CD14-positive monocyte (primary cell): ENCODE measurements at regions not wholly inside any gene's neighbourhood (a gene's known extent, or its start where the extent isn't known, plus 50 kb on each side); places are given as distances from the start of the nearest gene placed in this dataset.

Experiments used
- DNase-seq, 3 donors: peaks; one replicate each; pipeline ENCODE4 v3.0.0-alpha.2; 2011 to 2022
- H2AFZ ChIP-seq: 2 replicates; pipeline ENCODE4 v1.6.0; 2012; ENCODE audit warnings: mild to moderate bottlenecking, low read depth, low read length, inconsistent platforms; ENCODE audit not compliant: insufficient read depth, poor library complexity, severe bottlenecking
- H3K27ac ChIP-seq, 2 donors: 1 replicate in 1 of 2; 2 replicates in 1 of 2; pipeline ENCODE4 v1.5.1; 2012 to 2013; ENCODE audit warnings: low read length in 2 of 2, control low read depth in 1 of 2, inconsistent platforms in 1 of 2, low read depth in 1 of 2, mild to moderate bottlenecking in 1 of 2
- H3K27me3 ChIP-seq, 2 donors: one replicate each; pipeline versions ENCODE4 v1.6.0 to v1.6.1; 2011 to 2013; ENCODE audit warnings: low read length in 2 of 2; ENCODE audit not compliant: control insufficient read depth in 2 of 2, insufficient read depth in 2 of 2
- H3K36me3 ChIP-seq, 2 donors: replicated peaks in 1 of 2; 1 replicate in 1 of 2; 2 replicates in 1 of 2; pipeline versions ENCODE4 v1.5.1 to v1.6.1; 2012 to 2013; ENCODE audit warnings: low read length in 2 of 2, control low read depth in 1 of 2, inconsistent platforms in 1 of 2, mild to moderate bottlenecking in 1 of 2; ENCODE audit not compliant: insufficient read depth in 2 of 2, control insufficient read depth in 1 of 2
- H3K4me1 ChIP-seq, 2 donors: 1 replicate in 1 of 2; 2 replicates in 1 of 2; pipeline versions ENCODE4 v1.5.1 to v1.6.1; 2012 to 2013; ENCODE audit warnings: low read length in 2 of 2, control low read depth in 1 of 2, inconsistent platforms in 1 of 2, mild to moderate bottlenecking in 1 of 2, moderate library complexity in 1 of 2; ENCODE audit not compliant: insufficient read depth in 2 of 2, control insufficient read depth in 1 of 2
- H3K4me2 ChIP-seq: replicated peaks from 2 replicates; pipeline ENCODE3; 2012; ENCODE audit warnings: low read length, moderate library complexity, mild to moderate bottlenecking; ENCODE audit not compliant: poor library complexity, severe bottlenecking; ENCODE audit errors: extremely low read depth
- H3K4me3 ChIP-seq, 3 experiments: fragments of 200-600 bp in 1 of 3; sonication (generic) in 1 of 3; replicated peaks in 1 of 3; 1 replicate in 2 of 3; 2 replicates in 1 of 3; pipeline ENCODE4 v1.5.1; 2011 to 2013; ENCODE audit warnings: low read length in 3 of 3, mild to moderate bottlenecking in 3 of 3, control low read depth in 2 of 3, low read depth in 2 of 3, inconsistent platforms in 1 of 3, moderate library complexity in 1 of 3
- H3K79me2 ChIP-seq: 2 replicates; pipeline ENCODE4 v1.6.0; 2012; ENCODE audit warnings: mild to moderate bottlenecking, control low read depth, inconsistent platforms, low read length, moderate library complexity; ENCODE audit not compliant: insufficient read depth
- H3K9ac ChIP-seq: 2 replicates; pipeline ENCODE4 v1.6.0; 2017; ENCODE audit warnings: low read length, mild to moderate bottlenecking; ENCODE audit not compliant: insufficient read depth, poor library complexity, severe bottlenecking
- H3K9me3 ChIP-seq, 2 donors: replicated peaks in 1 of 2; 1 replicate in 1 of 2; 2 replicates in 1 of 2; pipeline versions ENCODE4 v1.5.1 to v1.6.1; 2012 to 2013; ENCODE audit warnings: low read length in 2 of 2, control low read depth in 1 of 2; ENCODE audit not compliant: control insufficient read depth in 1 of 2, insufficient read depth in 1 of 2
- H4K20me1 ChIP-seq: 2 replicates; pipeline ENCODE4 v1.6.0; 2012; ENCODE audit warnings: mild to moderate bottlenecking, low read length, control low read depth, moderate library complexity; ENCODE audit not compliant: insufficient read depth
- H3K27ac Mint-ChIP-seq, 7 donors: one replicate each; pipeline ENCODE4 v1.8.0; 2020; ENCODE audit warnings: mild to moderate bottlenecking in 7 of 7, mixed read lengths in 7 of 7, moderate library complexity in 6 of 7, inconsistent platforms in 2 of 7
- H3K27me3 Mint-ChIP-seq, 3 donors: one replicate each; pipeline ENCODE4 v1.8.0; 2021 to 2022; ENCODE audit warnings: low read depth in 3 of 3, mild to moderate bottlenecking in 3 of 3, mixed read lengths in 3 of 3, moderate library complexity in 3 of 3, inconsistent platforms in 1 of 3
- H3K36me3 Mint-ChIP-seq, 2 donors: one replicate each; pipeline ENCODE4 v1.8.0; 2020; ENCODE audit warnings: mixed read lengths in 2 of 2, inconsistent platforms in 1 of 2, mild to moderate bottlenecking in 1 of 2
- H3K4me1 Mint-ChIP-seq: one replicate; pipeline ENCODE4 v1.8.0; 2020; ENCODE audit warnings: mild to moderate bottlenecking, mixed read lengths
- H3K4me3 Mint-ChIP-seq, 2 donors: one replicate each; pipeline ENCODE4 v1.8.0; 2020; ENCODE audit warnings: mild to moderate bottlenecking in 2 of 2, mixed read lengths in 2 of 2, moderate library complexity in 1 of 2
- H3K9me3 Mint-ChIP-seq, 7 donors: one replicate each; pipeline ENCODE4 v1.8.0; 2020 to 2022; ENCODE audit warnings: mixed read lengths in 7 of 7, mild to moderate bottlenecking in 6 of 7, moderate library complexity in 6 of 7, inconsistent platforms in 2 of 7
- CTCF ChIP-seq: fragments of 200-600 bp; IDR thresholded peaks from one replicate; pipeline ENCODE4 v1.8.0; 2022; ENCODE audit warnings: antibody characterized with exemption, mild to moderate bottlenecking
- WGBS: methylation state at CpG from one replicate; pipeline ENCODE4 v1.1.5; 2013; ENCODE audit warnings: missing lambda C conversion rate; ENCODE audit not compliant: insufficient coverage; 5-methylcytosine and 5-hydroxymethylcytosine counted together
- intact Hi-C, 2 donors: fragments of 100-400 bp; cut with micrococcal nuclease; formaldehyde crosslinking; loops; one replicate each; pipeline versions ENCODE4 v1.15.0 to v1.15.1; 2023

GRCh38 chr4:155510771-155511170, 134.0 kb upstream of the MAP9 start:
- no peak overlapping the region for H3K27ac Mint-ChIP-seq
- Histone ChIP-seq H4K20me1 (no peaks in the 10 kb centered on the region), H3K27me3 (no peaks in the 10 kb centered on the region), H2AFZ (no peak overlapping the region), H3K4me1 (no peaks in the 10 kb centered on the region), H3K9ac (no peak overlapping the region), H3K36me3 (no peaks in the 10 kb centered on the region), H3K4me3 (no peak overlapping the region), H3K9me3 (no peaks in the 10 kb centered on the region), H3K27ac (no peak overlapping the region), H3K4me2 (no peak overlapping the region), H3K79me2 (no peaks in the 10 kb centered on the region)
- no peak for TF ChIP-seq CTCF
- intact Hi-C loops, result no loop called here
- H3K9me3 Mint-ChIP-seq, result peaks cover 0 to 3% (median 0%) of the 10 kb centered on the region in 7 donors
- WGBS, result no CpG with 5 or more reads among the region's 2 CpGs
- no peaks in the 10 kb centered on the region for H3K36me3 Mint-ChIP-seq
- H3K4me1 Mint-ChIP-seq, result peaks cover 2% of the 10 kb centered on the region
- no peak overlapping the region for H3K4me3 Mint-ChIP-seq
- no peak for DNase-seq
- peaks cover 0 to 2% (median 0%) of the 10 kb centered on the region in 3 donors for H3K27me3 Mint-ChIP-seq

- no peak overlapping the region for H3K4me3 ChIP-seq
- no peaks in the 10 kb centered on the region for H3K9me3 ChIP-seq
- peaks cover 0 to 2% (median 0%) of the 10 kb centered on the region in 3 donors for H3K27me3 Mint-ChIP-seq
- peaks cover 2% of the 10 kb centered on the region for H3K4me1 Mint-ChIP-seq
- no peak overlapping the region for H3K4me3 Mint-ChIP-seq
- no peak for TF ChIP-seq CTCF
- H3K27me3 ChIP-seq, result no peaks in the 10 kb centered on the region
- H3K27ac Mint-ChIP-seq, result no peak overlapping the region
- no peaks in the 10 kb centered on the region for H3K36me3 Mint-ChIP-seq
- no peaks in the 10 kb centered on the region for H3K36me3 ChIP-seq
- peaks cover 0 to 3% (median 0%) of the 10 kb centered on the region in 7 donors for H3K9me3 Mint-ChIP-seq
- H3K27ac ChIP-seq, result no peak overlapping the region
- H3K79me2 ChIP-seq, result no peaks in the 10 kb centered on the region
- no peaks in the 10 kb centered on the region for H4K20me1 ChIP-seq
- intact Hi-C loops, result no loop called here
- no peak overlapping the region for H2AFZ ChIP-seq
- no peak overlapping the region for H3K9ac ChIP-seq
- H3K4me1 ChIP-seq, result no peaks in the 10 kb centered on the region
- DNase-seq, result no peak
- no peak overlapping the region for H3K4me2 ChIP-seq
Observed at GRCh38 chr4:155509555-155509954, 132.8 kb upstream of the MAP9 start.
